WTC11 (cell line): ENCODE measurements at regions not wholly inside any gene's neighbourhood (a gene's known extent, or its start where the extent isn't known, plus 50 kb on each side); places are given as distances from the start of the nearest gene placed in this dataset.

Source experiments
- ATAC-seq: fragments of 200-7000 bp; cut with Tn5 transposase; 2 replicates; pipeline ENCODE4 v1.10.0; 2021; ENCODE audit warnings: mild to moderate bottlenecking, moderate library complexity
- CTCF ChIA-PET: fragments of 300-600 bp; sonication (Branson Sonifier 250); formaldehyde crosslinking; loops from one replicate; lab custom pipeline; 2021; ENCODE audit warnings: antibody characterized with exemption; lab: Charles Lee
- POLR2A ChIA-PET: fragments of 350-600 bp; sonication (Branson Sonifier 250); formaldehyde crosslinking; loops from one replicate; lab custom pipeline; 2021; ENCODE audit warnings: antibody characterized with exemption; lab: Charles Lee
- DNase-seq: peaks from one replicate; pipeline ENCODE4 v3.0.0; 2021; ENCODE audit warnings: low spot score
- H3K27ac Mint-ChIP-seq: 2 replicates; pipeline ENCODE4 v1.8.0; 2021; ENCODE audit warnings: mixed read lengths
- H3K27me3 Mint-ChIP-seq: 2 replicates; pipeline ENCODE4 v1.8.0; 2021; ENCODE audit warnings: low read depth, mild to moderate bottlenecking, moderate library complexity, mixed read lengths
- H3K36me3 Mint-ChIP-seq: 2 replicates; pipeline ENCODE4 v1.8.0; 2021; ENCODE audit warnings: mixed read lengths
- H3K4me1 Mint-ChIP-seq: 2 replicates; pipeline ENCODE4 v1.8.0; 2022; ENCODE audit warnings: mixed read lengths
- H3K4me3 Mint-ChIP-seq: 2 replicates; pipeline ENCODE4 v1.8.0; 2021; ENCODE audit warnings: mild to moderate bottlenecking, moderate library complexity, mixed read lengths
- H3K9me3 Mint-ChIP-seq: 2 replicates; pipeline ENCODE4 v1.8.0; 2021; ENCODE audit warnings: mixed read lengths
- AFF4 ChIP-seq: sonication (generic); formaldehyde crosslinking; IDR thresholded peaks from 2 replicates; pipeline ENCODE4 v1.8.1; 2023; ENCODE audit warnings: mild to moderate bottlenecking, missing genetic modification reagents, borderline replicate concordance
- ATF1 ChIP-seq: sonication (generic); formaldehyde crosslinking; IDR thresholded peaks from 2 replicates; pipeline ENCODE4 v1.8.1; 2023; ENCODE audit warnings: mild to moderate bottlenecking, moderate library complexity, missing genetic modification reagents
- CBFB ChIP-seq: sonication (generic); formaldehyde crosslinking; IDR thresholded peaks from 2 replicates; pipeline ENCODE4 v1.8.1; 2022; ENCODE audit warnings: mild to moderate bottlenecking, low read depth, missing genetic modification reagents
- CDX4 ChIP-seq: fragments of 250-450 bp; sonication (Bioruptor Pico); IDR thresholded peaks from 2 replicates; pipeline ENCODE4 v1.9.0; 2021; ENCODE audit warnings: moderate library complexity, mild to moderate bottlenecking, inconsistent platforms, borderline replicate concordance
- CREM ChIP-seq: sonication (generic); formaldehyde crosslinking; IDR thresholded peaks from 2 replicates; pipeline ENCODE4 v1.8.1; 2022; ENCODE audit warnings: mild to moderate bottlenecking, missing genetic modification reagents, moderate library complexity
- E2F1 ChIP-seq: sonication (generic); formaldehyde crosslinking; IDR thresholded peaks from 2 replicates; pipeline ENCODE4 v1.8.0; 2022; ENCODE audit warnings: mild to moderate bottlenecking, missing genetic modification reagents
- FOXP1 ChIP-seq: sonication (generic); formaldehyde crosslinking; IDR thresholded peaks from 2 replicates; pipeline ENCODE4 v1.8.0; 2022; ENCODE audit warnings: missing genetic modification reagents, mild to moderate bottlenecking, moderate library complexity, borderline replicate concordance
- GABPB1 ChIP-seq: sonication (generic); formaldehyde crosslinking; IDR thresholded peaks from 2 replicates; pipeline ENCODE4 v1.8.1; 2023; ENCODE audit warnings: mild to moderate bottlenecking, missing genetic modification reagents
- HMGA2 ChIP-seq: fragments of 250-450 bp; sonication (Bioruptor Pico); IDR thresholded peaks from 2 replicates; pipeline ENCODE4 v1.4.0; 2021; ENCODE audit warnings: mild to moderate bottlenecking, moderate library complexity
- HMGXB4 ChIP-seq: sonication (generic); formaldehyde crosslinking; IDR thresholded peaks from 2 replicates; pipeline ENCODE4 v1.8.1; 2023; ENCODE audit warnings: mild to moderate bottlenecking, moderate library complexity, missing genetic modification reagents
- IRF1 ChIP-seq: sonication (generic); formaldehyde crosslinking; IDR thresholded peaks from 2 replicates; pipeline ENCODE4 v1.8.0; 2023; ENCODE audit warnings: missing genetic modification reagents
- IRF2 ChIP-seq: sonication (generic); formaldehyde crosslinking; IDR thresholded peaks from 2 replicates; pipeline ENCODE4 v1.8.0; 2022; ENCODE audit warnings: low read depth, missing genetic modification reagents, borderline replicate concordance
- JAZF1 ChIP-seq: fragments of 250-450 bp; sonication (Bioruptor Pico); IDR thresholded peaks from 2 replicates; pipeline ENCODE4 v1.9.0; 2021; ENCODE audit warnings: moderate library complexity, mild to moderate bottlenecking, inconsistent platforms
- KAT7 ChIP-seq: sonication (generic); formaldehyde crosslinking; IDR thresholded peaks from 2 replicates; pipeline ENCODE4 v1.8.1; 2023; ENCODE audit warnings: missing genetic modification reagents, mild to moderate bottlenecking, borderline replicate concordance
- MAX ChIP-seq: sonication (generic); formaldehyde crosslinking; IDR thresholded peaks from 2 replicates; pipeline ENCODE4 v1.8.0; 2022; ENCODE audit warnings: mild to moderate bottlenecking, missing genetic modification reagents
- MYBL2 ChIP-seq: sonication (generic); formaldehyde crosslinking; IDR thresholded peaks from 2 replicates; pipeline ENCODE4 v1.8.1; 2023; ENCODE audit warnings: mild to moderate bottlenecking, moderate library complexity, missing genetic modification reagents
- NR3C1 ChIP-seq: sonication (generic); formaldehyde crosslinking; conservative IDR thresholded peaks from 2 replicates; pipeline ENCODE4 v1.8.1; 2023; ENCODE audit warnings: low read depth, mild to moderate bottlenecking, missing genetic modification reagents
- PRRX2 ChIP-seq: fragments of 250-450 bp; sonication (Bioruptor Pico); IDR thresholded peaks from 2 replicates; pipeline ENCODE4 v1.8.0; 2021; ENCODE audit warnings: mild to moderate bottlenecking
- SMAD4 ChIP-seq: sonication (generic); formaldehyde crosslinking; IDR thresholded peaks from 2 replicates; pipeline ENCODE4 v1.8.0; 2022; ENCODE audit warnings: mild to moderate bottlenecking, missing genetic modification reagents
- SP1 ChIP-seq: sonication (generic); formaldehyde crosslinking; conservative IDR thresholded peaks from 2 replicates; pipeline ENCODE4 v1.8.1; 2022; ENCODE audit warnings: missing genetic modification reagents
- TEAD1 ChIP-seq: sonication (generic); formaldehyde crosslinking; IDR thresholded peaks from 2 replicates; pipeline ENCODE4 v1.8.0; 2022; ENCODE audit warnings: mild to moderate bottlenecking, missing genetic modification reagents
- USF1 ChIP-seq: sonication (generic); formaldehyde crosslinking; IDR thresholded peaks from 2 replicates; pipeline ENCODE4 v1.8.0; 2022; ENCODE audit warnings: mild to moderate bottlenecking, missing genetic modification reagents
- ZNF138 ChIP-seq: sonication (generic); formaldehyde crosslinking; conservative IDR thresholded peaks from 2 replicates; pipeline ENCODE4 v1.8.1; 2022; ENCODE audit warnings: mild to moderate bottlenecking, moderate library complexity, missing genetic modification reagents
- ZNF232 ChIP-seq: sonication (generic); formaldehyde crosslinking; IDR thresholded peaks from 2 replicates; pipeline ENCODE4 v1.8.0; 2022; ENCODE audit warnings: mild to moderate bottlenecking, missing genetic modification reagents
- ZNF423 ChIP-seq: fragments of 250-450 bp; sonication (Bioruptor Pico); IDR thresholded peaks from 2 replicates; pipeline ENCODE4 v2.1.2; 2022; ENCODE audit warnings: mild to moderate bottlenecking, moderate library complexity
- ZSCAN18 ChIP-seq: fragments of 250-450 bp; sonication (Bioruptor Pico); IDR thresholded peaks from 2 replicates; pipeline ENCODE4 v2.1.2; 2022; ENCODE audit warnings: mild to moderate bottlenecking, moderate library complexity

GRCh38 chr4:67131224-67131623 lies 414.1 kb downstream of the CENPC start:
- Mint-ChIP-seq H3K9me3 (peaks cover 6% of the 10 kb centered on the region; the same call in 1 of the 2 replicates), H3K27me3 (no peaks in the 10 kb centered on the region), H3K4me1 (peaks cover 7% of the 10 kb centered on the region), H3K4me3 (no peak overlapping the region), H3K36me3 (no peaks in the 10 kb centered on the region), H3K27ac (no peak overlapping the region)
- ChIA-PET POLR2A (no interaction called here), CTCF (no interaction called here)
- DNase-seq, result no peak
- TF ChIP-seq NR3C1 (CRISPR knock-in tag), result no peak
- TF ChIP-seq CDX4 (CRISPR knock-in tag), result no peak
- no peak for TF ChIP-seq SP1 (CRISPR knock-in tag)
- no peak for TF ChIP-seq GABPB1 (CRISPR knock-in tag)
- no peak for TF ChIP-seq HMGXB4 (CRISPR knock-in tag)
- no peak for TF ChIP-seq AFF4 (CRISPR knock-in tag)
- TF ChIP-seq ZNF423 (CRISPR knock-in tag), result no peak
- no peak for TF ChIP-seq ZNF138
- TF ChIP-seq FOXP1 (CRISPR knock-in tag), result no peak
- no peak for TF ChIP-seq ATF1
- TF ChIP-seq TEAD1 (CRISPR knock-in tag), result no peak
- no peak for TF ChIP-seq SMAD4 (CRISPR knock-in tag)
- TF ChIP-seq CBFB (CRISPR knock-in tag), result no peak
- ATAC-seq, result no peak

GRCh38 chr4:67130411-67130810 lies 414.9 kb downstream of the CENPC start:
- H3K27ac Mint-ChIP-seq, result no peak overlapping the region
- no peaks in the 10 kb centered on the region for H3K36me3 Mint-ChIP-seq
- no peak for TF ChIP-seq HMGA2 (CRISPR knock-in tag)
- TF ChIP-seq IRF2 (CRISPR knock-in tag), result no peak
- TF ChIP-seq TEAD1 (CRISPR knock-in tag), result no peak
- TF ChIP-seq MYBL2 (CRISPR knock-in tag), result no peak
- TF ChIP-seq MAX (CRISPR knock-in tag), result no peak
- TF ChIP-seq SMAD4 (CRISPR knock-in tag), result no peak
- TF ChIP-seq ZSCAN18 (CRISPR knock-in tag), result no peak
- TF ChIP-seq ZNF232, result no peak
- no peak for TF ChIP-seq KAT7 (CRISPR knock-in tag)
- no peak for TF ChIP-seq IRF1 (CRISPR knock-in tag)
- no peak for TF ChIP-seq CREM (CRISPR knock-in tag)
- no peak for TF ChIP-seq JAZF1 (CRISPR knock-in tag)
- no peak for TF ChIP-seq USF1 (CRISPR knock-in tag)
- no peak for TF ChIP-seq PRRX2 (CRISPR knock-in tag)
- no peak for TF ChIP-seq E2F1 (CRISPR knock-in tag)
- H3K4me1 Mint-ChIP-seq, result no peaks in the 10 kb centered on the region
- H3K4me3 Mint-ChIP-seq, result no peak overlapping the region
- DNase-seq (no peak), ATAC-seq (no peak)
- H3K9me3 Mint-ChIP-seq, result peaks cover 6% of the 10 kb centered on the region; the same call in 1 of the 2 replicates
- ChIA-PET POLR2A (no interaction called here), CTCF (no interaction called here)
- H3K27me3 Mint-ChIP-seq, result no peaks in the 10 kb centered on the region
